Activated CD4-positive, alpha-beta T cell treated with anti-CD3 and anti-CD28 coated beads, Interleukin-2, amount 50 U/mL, for 48 hours (primary cell): ENCODE measurements at regions not wholly inside any gene's neighbourhood (a gene's known extent, or its start where the extent isn't known, plus 50 kb on each side); places are given as distances from the start of the nearest gene placed in this dataset.

ENCODE experiments used
- DNase-seq, 2 experiments: peaks; one replicate each; pipeline ENCODE4 v3.0.0-alpha.2; 2020

GRCh38 chr1:87685311-87686135 lies 356.8 kb downstream of the LMO4 start:
- DNase-seq = no peak

- no peak for DNase-seq
These were observed 357.4 kb downstream of the LMO4 start for GRCh38 chr1:87686136-87686495.

- DNase-seq = no peak
These were observed 358.0 kb downstream of the LMO4 start for GRCh38 chr1:87686671-87687070.

DNA sequence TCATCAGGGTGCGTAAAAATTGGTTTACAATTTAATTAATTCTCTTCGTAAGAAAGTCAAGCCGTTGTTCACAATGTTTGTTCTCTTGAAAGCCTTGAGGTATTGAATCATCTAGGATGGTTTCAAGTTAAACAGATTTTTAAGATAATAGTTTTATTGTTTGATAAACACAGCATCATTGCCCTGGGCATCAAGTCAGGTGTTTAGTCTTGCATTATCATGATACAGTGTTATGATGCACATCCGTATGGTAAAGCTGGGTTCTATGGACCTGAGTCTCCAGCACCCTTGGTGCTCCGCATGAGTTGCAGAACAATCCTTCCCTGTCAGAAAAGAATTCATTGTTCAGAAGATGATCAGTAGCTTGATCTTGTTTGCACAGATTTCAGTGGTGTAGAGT lies 359.5 kb downstream of the LMO4 start:
- DNase-seq = no peak

DNA sequence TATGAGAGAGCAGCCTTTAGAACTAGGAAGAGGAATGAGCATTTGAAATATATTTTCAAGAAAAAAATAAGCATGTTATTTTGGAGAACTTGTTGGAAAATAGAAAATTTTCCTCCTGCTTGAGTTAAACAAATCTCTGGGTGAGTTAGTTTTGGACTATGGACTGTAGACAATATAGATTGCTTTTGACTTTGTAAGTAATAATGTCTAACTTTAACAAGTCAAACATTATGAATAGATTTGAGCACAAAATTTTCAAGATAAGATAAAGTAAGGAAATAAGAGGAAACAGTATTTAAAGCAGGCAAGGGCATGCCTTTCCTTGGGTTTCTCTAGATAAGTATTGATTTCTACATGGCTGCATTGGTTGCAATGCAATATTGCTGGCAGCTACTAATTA lies 360.8 kb downstream of the LMO4 start:
- DNase-seq = no peak

- DNase-seq = no peak
These were observed 367.8 kb downstream of the LMO4 start for GRCh38 chr1:87696483-87696882.

DNA sequence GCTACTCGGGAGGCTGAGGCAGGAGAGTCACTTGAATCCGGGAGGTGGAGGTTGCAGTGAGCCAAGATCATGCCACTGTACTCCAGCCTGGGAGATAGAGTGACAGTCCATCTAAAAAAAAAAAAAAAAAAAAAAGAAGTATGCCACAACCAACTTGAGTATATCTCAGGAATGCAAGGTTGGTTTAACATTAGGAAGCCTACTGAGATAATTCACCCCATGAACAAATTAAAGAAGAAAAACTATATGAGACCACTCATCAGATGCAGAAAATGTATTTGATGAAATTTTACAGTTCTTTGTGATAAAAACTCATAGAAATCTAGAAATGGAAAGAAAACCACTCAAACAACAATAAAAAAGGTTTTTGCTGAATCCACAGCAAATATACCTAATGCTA lies 373.8 kb downstream of the LMO4 start:
- DNase-seq = no peak

DNA sequence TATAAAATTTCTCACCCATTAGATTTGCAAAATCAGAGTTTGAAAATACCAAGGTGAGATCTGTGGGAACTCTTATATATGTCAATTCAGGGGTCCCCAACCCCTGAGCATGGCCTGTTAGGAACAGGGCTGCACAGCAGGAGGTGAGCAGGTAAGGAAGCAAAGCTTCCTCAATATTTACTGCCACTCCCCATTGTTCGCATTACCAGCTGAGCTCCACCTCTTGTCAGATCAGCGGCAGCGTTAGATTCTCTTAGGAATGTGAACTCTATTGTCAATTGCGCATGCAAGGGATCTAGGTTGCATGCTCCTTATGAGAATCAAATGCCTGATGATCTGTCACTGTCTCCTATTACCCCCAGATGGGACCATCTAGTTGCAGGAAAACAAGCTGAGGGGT lies 376.6 kb downstream of the LMO4 start:
- DNase-seq = no peak

DNA sequence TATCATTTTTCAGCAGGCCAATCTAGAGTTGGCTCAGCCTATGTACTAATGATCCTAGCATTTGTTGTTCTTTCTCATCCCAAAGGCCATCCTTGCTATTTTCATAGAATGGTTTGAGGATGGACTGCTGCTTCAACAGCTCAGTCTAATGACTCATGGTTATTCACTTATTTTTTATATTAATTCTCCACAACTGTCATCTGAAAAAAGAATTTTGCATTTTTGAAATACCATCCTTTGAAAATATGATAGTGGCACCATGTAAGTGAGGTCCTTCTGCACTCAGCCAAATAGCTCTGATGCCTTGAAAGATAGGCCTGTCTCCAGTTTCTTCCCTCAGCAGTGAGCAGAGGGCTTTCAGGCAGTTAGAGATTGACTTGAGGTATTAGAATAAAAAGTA lies 377.5 kb downstream of the LMO4 start:
- no peak for DNase-seq

GRCh38 chr1:87706779-87707228 lies 378.1 kb downstream of the LMO4 start:
- no peak for DNase-seq

DNA sequence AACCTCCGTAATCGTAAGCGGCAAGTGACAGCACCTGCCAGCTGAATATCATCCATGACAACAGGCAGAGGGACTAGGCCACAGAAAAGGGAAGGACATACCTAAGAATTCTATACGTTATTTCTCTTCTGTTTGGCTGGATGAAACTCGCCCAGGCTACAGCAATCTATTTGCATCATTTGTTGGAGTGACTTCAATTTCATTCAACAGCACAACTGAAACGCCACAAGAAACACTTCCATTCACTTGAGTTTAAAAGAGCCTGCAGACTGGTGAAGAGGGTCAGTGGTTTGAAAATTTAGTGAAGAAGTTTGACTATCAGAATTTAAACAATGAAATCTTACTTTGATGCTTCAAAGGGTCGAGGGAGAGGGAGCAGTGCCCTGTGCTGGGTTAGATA lies 378.7 kb downstream of the LMO4 start:
- DNase-seq = no peak

- no peak for DNase-seq
These were observed 383.8 kb downstream of the LMO4 start for GRCh38 chr1:87712261-87713010.

DNA sequence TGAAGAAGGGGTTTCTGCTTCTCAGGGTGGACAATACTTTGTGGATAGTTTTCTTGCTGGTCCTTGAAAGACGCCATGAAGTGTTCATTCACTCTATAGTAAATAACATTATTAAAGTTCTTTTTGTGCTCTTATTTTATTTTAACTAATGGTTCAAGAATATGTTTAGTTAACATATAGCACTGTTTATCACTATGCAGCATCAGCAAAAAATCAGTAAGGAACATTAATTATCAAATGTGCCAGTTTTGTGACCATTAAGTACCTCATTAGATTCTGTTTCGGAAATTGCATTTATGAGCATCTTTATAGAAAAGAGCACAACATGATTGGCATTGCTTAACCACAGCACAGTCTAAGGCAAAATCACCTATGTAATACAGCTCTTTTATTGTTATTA lies 385.6 kb downstream of the LMO4 start:
- DNase-seq = no peak

GRCh38 chr1:87715052-87715451 lies 386.4 kb downstream of the LMO4 start:
- no peak for DNase-seq

DNA sequence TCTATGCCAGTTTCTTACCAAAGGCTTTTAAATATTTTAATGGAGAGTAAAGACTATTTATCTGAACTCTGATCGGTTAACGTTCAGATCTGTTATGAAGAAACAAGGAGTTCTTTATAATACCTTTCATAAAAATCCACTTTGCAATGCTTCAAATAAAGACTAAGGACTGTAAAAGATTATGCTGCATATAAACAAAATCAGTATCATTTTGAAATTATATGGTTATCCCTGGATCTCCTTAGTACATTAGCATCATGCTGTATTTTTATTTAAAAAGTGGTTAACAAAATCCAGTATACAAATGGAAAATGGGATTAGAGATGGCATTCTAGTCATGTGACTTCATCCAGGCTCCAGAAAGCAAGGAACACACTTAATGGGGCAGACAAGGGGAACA lies 386.8 kb downstream of the LMO4 start:
- no peak for DNase-seq

GRCh38 chr1:87717157-87717670 lies 388.5 kb downstream of the LMO4 start:
- no peak for DNase-seq

DNA sequence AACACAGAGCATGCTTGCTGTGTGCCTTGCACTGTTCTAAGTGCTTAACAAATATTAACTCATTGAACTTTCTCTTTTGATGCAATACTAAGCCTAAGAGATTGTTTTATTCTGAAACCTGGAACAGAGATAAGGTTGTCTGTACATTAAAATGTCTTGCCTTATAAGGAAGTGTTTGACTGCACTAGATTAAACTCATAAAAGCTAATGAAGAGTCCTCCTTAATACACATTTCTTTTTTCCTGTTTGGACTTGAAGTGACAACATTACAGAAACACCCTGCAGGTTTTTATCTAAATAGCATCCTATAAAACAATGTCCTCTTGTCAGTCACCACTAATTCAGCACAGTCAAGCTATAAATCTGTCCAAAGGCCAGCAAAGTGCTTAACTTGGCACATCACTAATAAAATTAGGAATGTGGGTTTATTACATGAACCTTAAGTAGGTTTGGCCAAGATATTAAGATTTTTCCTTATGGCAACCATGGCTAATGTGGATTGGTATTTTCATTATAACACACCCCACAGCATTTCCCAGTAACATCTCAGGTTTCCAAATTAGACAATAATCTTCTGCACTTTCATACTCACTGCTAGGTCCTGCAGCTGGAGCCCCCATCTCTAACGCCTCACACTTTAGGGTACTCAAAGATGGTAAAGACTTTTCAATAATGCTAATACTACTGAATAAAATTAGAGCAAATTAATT lies 389.7 kb downstream of the LMO4 start:
- no peak for DNase-seq

DNA sequence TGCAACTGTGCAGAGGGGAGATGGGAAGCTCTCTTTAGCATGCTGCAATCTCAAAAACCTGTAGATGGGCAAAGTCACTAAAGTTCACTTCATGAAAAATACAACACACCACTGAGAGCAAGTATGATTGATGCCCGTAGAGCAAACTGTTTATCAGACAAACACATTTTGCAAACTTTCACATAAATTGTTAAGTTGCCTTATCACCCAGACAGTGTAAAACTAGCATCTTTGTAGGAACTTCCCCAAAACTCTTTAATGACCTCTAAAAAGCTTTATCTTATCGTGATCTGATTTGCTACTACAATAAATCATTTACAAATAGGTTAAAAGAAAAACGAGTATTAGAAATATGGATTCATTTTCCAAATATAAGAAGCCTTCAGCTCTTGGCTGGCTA lies 391.0 kb downstream of the LMO4 start:
- no peak for DNase-seq

GRCh38 chr1:87720561-87720960 lies 391.9 kb downstream of the LMO4 start:
- DNase-seq = no peak

DNA sequence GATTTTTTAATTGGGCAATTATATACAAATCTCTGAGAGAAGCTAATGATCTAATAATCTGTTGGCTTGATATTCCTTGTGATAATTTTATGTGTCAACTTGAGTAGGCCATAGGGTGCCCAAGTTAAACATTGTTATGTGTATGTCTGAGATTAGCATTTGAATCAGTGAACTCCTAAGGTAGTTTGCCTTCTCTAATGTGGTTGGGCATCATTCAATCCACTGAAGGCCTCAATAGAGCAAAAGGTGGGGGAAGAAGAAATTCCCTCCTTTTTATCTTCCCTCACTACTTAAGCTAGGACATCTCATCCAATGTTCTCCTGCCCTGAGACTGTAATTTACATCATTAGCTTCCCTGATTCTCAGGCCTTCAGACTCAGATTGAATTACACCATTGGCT lies 394.5 kb downstream of the LMO4 start:
- DNase-seq = no peak

DNA sequence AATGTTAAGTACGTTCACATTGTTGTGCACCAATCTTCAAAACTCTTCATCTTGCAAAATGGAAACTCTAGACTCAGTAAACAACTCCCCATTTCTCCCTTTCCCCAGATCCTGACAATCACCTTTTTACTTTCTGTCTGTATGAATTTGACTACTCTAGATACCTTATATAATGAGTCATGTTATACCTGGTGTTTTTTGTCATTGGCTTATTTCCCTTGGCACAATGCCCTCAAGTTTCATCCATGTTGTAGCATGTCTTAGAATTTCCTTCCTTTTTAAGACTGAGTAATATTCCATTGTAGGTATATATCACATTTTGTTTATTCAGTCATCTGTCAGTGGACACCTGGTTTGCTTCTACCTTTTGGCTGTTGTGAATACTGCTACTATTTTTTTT lies 399.5 kb downstream of the LMO4 start:
- DNase-seq = no peak

DNA sequence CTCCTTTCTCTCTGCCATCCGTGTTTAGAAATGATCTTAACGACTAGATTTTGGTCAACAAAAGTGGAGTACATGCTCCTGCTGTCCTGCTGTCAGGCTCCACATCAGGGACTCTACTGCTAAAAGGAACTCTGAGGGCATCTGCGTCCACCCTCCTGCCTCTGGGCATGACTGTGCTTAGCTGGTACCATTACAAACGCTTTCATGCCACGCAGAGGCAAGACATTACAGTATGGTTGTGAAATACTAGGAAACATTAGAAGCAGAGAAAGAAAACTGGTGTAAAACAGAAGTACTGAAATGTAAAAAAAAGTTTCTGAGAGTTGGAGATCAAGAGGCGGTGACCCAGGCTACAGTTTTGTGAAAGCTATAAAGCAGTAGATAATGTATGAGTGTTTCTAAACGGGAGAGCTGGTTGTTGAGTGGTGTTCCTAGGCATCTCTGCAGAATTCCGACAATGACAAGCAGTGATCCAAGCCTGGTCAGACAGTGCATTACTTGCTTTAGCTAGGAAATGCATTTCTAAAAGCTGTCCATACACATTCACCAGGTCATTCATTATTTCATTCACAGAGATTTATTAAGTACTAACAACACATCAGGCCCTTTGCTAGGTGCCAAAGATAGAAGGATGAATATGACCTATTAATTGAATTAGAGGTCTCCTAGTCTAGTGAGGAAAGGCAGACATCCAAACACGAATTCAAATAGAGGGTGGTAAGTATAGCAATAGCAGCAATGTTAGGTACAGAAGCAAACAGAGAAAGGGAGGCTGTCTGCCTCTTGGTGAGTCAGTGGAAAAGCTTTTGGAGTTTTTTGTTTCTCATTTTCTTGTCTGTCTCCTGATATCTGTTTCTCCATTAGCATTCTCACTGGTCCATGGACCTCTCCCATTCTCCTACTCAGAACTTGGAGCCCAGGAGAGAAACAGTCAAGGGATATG lies 401.9 kb downstream of the LMO4 start:
- no peak for DNase-seq
